Neural progenitor cell (in vitro differentiated cells): ENCODE measurements at regions not wholly inside any gene's neighbourhood (a gene's known extent, or its start where the extent isn't known, plus 50 kb on each side); places are given as distances from the start of the nearest gene placed in this dataset.

Experiments used
- EZH2 ChIP-seq: fragments of 200-600 bp; sonication (generic); IDR thresholded peaks from 2 replicates; pipeline ENCODE4 v1.6.1; 2017; ENCODE audit warnings: antibody characterized with exemption, mild to moderate bottlenecking, moderate library complexity
- EZH2phosphoT487 ChIP-seq: fragments of 200-600 bp; sonication (generic); IDR thresholded peaks from 2 replicates; pipeline ENCODE4 v1.6.1; 2017; ENCODE audit warnings: antibody characterized with exemption
- TF ChIP-seq, protein P1 (sequence below): fragments of 200-600 bp; sonication (generic); IDR thresholded peaks from 2 replicates; pipeline ENCODE4 v1.5.1; 2017; ENCODE audit warnings: antibody characterized with exemption, mild to moderate bottlenecking

DNA sequence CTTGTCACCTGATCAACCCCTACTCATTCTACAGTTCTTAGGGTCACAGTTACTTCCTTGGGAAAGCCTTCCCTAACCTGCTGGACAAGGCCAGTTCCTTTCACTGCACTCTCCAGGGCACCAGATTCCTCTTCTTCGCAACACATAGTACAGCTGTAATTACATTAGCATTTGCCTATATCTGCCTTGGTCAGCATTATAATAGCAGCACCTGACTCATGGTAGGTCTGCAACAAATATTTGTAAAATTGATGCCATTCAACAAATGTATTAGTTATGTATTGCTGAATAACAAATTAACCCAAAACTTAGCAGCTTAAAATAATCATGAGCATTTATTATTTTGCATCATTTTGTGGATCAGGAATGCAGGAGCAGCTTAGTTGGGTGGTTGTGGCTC, 193.0 kb downstream of the IRX5 start:
- TF ChIP-seq, protein P1, sequence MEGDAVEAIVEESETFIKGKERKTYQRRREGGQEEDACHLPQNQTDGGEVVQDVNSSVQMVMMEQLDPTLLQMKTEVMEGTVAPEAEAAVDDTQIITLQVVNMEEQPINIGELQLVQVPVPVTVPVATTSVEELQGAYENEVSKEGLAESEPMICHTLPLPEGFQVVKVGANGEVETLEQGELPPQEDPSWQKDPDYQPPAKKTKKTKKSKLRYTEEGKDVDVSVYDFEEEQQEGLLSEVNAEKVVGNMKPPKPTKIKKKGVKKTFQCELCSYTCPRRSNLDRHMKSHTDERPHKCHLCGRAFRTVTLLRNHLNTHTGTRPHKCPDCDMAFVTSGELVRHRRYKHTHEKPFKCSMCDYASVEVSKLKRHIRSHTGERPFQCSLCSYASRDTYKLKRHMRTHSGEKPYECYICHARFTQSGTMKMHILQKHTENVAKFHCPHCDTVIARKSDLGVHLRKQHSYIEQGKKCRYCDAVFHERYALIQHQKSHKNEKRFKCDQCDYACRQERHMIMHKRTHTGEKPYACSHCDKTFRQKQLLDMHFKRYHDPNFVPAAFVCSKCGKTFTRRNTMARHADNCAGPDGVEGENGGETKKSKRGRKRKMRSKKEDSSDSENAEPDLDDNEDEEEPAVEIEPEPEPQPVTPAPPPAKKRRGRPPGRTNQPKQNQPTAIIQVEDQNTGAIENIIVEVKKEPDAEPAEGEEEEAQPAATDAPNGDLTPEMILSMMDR = no peak
- TF ChIP-seq EZH2phosphoT487 = no peak
- TF ChIP-seq EZH2 = no peak
